C4-2B (cell line): ENCODE measurements at regions not wholly inside any gene's neighbourhood (a gene's known extent, or its start where the extent isn't known, plus 50 kb on each side); places are given as distances from the start of the nearest gene placed in this dataset.

ENCODE experiments used
- ZFX ChIP-seq: fragments of 450-650 bp; IDR thresholded peaks from 2 replicates; pipeline ENCODE4 v1.6.1; 2017
- TF ChIP-seq, protein P1 (sequence below): fragments of 450-650 bp; conservative IDR thresholded peaks from 2 replicates; pipeline ENCODE4 v1.5.1; 2017; ENCODE audit warnings: mild to moderate bottlenecking

DNA sequence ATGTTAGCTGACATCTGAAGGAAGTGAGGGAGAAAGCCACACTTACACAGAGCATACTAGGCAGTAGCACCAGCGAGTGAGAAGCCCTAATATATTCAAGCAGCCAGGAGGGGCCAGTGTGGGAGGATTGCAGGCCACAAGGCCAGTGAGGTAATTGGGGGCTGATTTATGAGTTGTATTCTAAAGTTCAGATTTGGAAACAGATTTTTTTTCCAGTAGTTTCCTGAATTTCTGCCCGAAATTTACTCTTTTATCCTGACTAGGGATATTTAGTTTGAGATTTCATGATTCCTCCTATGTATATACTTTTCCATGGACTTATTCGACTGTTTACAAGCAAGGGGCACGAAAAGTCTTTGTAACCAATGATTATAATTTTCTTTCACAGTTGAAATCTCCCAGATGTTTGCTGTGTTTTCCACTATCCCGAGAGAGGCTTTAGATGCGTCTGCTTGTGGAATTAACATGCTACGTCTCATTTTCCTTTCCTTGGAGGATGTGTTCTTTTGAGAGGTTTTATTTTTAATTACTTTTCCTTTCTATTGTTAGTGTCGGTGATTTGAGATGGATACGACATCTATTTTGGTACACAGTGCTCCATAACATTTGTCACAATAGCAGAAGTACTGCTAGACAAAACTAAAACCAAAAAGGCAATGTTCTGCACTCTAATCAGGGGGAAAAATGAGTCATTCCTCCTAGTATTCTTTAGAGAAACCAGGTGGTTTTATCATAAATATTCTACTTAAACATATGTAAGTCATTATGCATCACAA is 356.3 kb upstream of the HSF2 start:
- TF ChIP-seq, protein P1, sequence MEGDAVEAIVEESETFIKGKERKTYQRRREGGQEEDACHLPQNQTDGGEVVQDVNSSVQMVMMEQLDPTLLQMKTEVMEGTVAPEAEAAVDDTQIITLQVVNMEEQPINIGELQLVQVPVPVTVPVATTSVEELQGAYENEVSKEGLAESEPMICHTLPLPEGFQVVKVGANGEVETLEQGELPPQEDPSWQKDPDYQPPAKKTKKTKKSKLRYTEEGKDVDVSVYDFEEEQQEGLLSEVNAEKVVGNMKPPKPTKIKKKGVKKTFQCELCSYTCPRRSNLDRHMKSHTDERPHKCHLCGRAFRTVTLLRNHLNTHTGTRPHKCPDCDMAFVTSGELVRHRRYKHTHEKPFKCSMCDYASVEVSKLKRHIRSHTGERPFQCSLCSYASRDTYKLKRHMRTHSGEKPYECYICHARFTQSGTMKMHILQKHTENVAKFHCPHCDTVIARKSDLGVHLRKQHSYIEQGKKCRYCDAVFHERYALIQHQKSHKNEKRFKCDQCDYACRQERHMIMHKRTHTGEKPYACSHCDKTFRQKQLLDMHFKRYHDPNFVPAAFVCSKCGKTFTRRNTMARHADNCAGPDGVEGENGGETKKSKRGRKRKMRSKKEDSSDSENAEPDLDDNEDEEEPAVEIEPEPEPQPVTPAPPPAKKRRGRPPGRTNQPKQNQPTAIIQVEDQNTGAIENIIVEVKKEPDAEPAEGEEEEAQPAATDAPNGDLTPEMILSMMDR = no peak
- TF ChIP-seq ZFX = no peak
